ENCODE measurements at regions not wholly inside any gene's neighbourhood (a gene's known extent, or its start where the extent isn't known, plus 50 kb on each side); places are given as distances from the start of the nearest gene placed in this dataset.

DNA sequence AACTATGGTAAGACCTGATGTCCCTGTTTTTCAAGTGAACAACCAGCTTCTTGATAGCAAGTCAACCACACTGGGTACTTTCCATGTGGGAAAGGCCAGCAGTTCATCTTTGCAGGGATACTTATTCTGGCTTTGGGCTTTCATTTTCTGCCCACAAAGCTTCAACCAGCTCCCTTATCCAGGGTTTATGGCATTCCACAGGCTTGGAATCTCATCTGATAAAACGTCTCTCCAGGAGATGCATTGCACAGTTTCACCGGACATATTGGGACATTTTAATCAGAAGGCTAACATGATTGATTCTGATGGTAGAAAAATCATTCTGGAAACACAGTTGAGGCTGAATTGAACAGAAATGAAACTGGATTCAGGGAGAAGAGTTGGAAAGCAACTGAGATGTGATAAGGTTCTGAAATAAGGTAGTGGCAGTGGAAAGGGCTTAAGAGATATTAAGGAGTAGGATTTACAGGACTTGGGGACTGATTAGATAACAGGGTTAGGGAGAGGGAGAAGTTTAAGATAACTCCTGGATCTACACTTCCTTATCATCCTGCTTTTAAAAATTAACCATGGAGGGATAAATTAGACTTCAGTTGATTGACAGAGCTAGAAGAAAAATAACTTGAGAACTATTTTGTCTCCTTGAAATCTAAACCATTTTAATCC, 195.8 kb upstream of the FBXL7 start:
- H3K9me3 ChIP-seq: no peaks in the 10 kb centered on the region
- no peak for DNase-seq (ENCODE audit: extremely low spot score)
- H3K27me3 ChIP-seq: no peaks in the 10 kb centered on the region
- no peaks in the 10 kb centered on the region for H3K36me3 ChIP-seq
- TF ChIP-seq, protein P1, sequence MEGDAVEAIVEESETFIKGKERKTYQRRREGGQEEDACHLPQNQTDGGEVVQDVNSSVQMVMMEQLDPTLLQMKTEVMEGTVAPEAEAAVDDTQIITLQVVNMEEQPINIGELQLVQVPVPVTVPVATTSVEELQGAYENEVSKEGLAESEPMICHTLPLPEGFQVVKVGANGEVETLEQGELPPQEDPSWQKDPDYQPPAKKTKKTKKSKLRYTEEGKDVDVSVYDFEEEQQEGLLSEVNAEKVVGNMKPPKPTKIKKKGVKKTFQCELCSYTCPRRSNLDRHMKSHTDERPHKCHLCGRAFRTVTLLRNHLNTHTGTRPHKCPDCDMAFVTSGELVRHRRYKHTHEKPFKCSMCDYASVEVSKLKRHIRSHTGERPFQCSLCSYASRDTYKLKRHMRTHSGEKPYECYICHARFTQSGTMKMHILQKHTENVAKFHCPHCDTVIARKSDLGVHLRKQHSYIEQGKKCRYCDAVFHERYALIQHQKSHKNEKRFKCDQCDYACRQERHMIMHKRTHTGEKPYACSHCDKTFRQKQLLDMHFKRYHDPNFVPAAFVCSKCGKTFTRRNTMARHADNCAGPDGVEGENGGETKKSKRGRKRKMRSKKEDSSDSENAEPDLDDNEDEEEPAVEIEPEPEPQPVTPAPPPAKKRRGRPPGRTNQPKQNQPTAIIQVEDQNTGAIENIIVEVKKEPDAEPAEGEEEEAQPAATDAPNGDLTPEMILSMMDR (IDR thresholded peaks at IDR 0.05): no peak
- TF ChIP-seq EP300 (IDR thresholded peaks at IDR 0.05): no peak
- TF ChIP-seq POLR2AphosphoS5 (IDR thresholded peaks at IDR 0.05): no peak
- TF ChIP-seq POLR2A (IDR thresholded peaks at IDR 0.05; ENCODE audit: low read depth): no peak
- 69% methylated on average over 2 of the region's 2 CpGs for WGBS
- no peaks in the 10 kb centered on the region for H3K4me1 ChIP-seq
- H3K27ac ChIP-seq (replicated peaks in 1 of 4): no peak overlapping the region
- intact Hi-C loops (cut with DNase I): no loop called here
- H3K4me3 ChIP-seq: no peak overlapping the region

DNA sequence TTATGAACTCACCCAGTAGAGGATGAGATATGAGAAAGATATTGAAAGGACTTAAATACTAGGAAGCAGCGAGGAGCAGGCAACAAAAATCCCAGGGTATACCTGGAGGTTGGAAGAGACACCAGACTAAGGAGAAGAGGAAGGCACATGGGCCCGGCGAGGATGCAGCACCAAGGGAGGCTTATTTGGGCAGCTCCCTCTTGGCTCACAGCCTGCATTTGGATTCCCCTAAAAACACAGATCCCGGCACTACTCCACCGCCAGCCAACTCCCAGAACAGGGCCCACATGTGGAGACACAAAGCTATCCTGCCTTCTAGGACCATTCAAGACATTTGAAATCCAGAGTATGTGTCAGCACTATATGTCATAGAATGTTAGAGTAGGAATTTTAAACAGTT, 199.8 kb upstream of the FBXL7 start:
- TF ChIP-seq POLR2AphosphoS5 (IDR thresholded peaks at IDR 0.05): no peak
- TF ChIP-seq POLR2A (IDR thresholded peaks at IDR 0.05; ENCODE audit: low read depth): no peak
- TF ChIP-seq, protein P1 (IDR thresholded peaks at IDR 0.05): no peak
- TF ChIP-seq EP300 (IDR thresholded peaks at IDR 0.05): no peak
- Histone ChIP-seq H3K27me3 (no peaks in the 10 kb centered on the region), H3K4me3 (no peak overlapping the region), H3K27ac (replicated peaks in 1 of 4) (no peak overlapping the region), H3K36me3 (no peaks in the 10 kb centered on the region), H3K9me3 (no peaks in the 10 kb centered on the region), H3K4me1 (no peaks in the 10 kb centered on the region)
- intact Hi-C loops (cut with DNase I): no loop called here
- WGBS: 83% methylated on average over 5 of the region's 5 CpGs
- no peak for DNase-seq (ENCODE audit: extremely low spot score)

DNA sequence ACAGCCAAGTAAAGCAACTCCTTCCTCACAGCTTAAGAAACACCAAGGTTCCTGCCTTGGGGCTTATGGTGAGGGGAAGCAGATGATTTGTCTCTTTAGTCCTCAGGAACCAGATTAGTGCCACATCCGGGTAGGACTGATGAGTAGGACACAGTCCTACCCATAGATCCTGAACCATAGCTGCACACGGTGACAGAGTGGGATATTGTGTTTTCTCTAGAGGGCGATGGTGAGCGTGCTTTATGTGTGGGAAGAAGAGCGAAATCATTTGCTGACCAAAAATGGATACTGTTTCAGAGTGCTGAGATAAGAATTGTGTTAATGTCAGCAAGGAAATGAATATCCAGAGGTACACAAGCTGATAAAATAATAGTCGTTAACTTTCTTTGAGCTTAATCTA, 209.0 kb upstream of the FBXL7 start:
- DNase-seq (ENCODE audit: extremely low spot score): no peak

DNA sequence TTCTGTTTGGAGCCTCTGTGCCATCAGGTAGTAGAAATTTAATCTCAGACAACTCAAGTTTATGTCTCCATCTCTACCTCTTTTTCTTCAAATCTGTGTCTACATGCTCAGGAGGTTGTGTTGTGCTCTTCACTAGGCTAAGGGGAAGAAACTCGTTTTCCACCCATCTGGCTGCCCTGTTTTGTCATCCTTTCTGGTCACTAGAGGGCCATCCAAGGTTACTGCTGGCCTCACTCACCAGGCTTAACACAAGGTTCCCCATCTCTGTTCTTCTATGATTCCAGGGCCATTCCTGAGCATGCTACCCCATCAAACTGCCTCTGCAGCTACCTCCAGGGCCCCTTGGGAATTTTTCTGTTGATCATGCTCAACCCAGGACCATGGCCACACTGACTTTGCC, 213.3 kb upstream of the FBXL7 start:
- Histone ChIP-seq H3K27ac (replicated peaks in 1 of 4) (no peak overlapping the region), H3K4me1 (peaks cover 0 to 8% (median 0%) of the 10 kb centered on the region in 4 donors), H3K9me3 (no peaks in the 10 kb centered on the region), H3K36me3 (no peaks in the 10 kb centered on the region), H3K4me3 (no peak overlapping the region), H3K27me3 (no peaks in the 10 kb centered on the region)
- intact Hi-C loops (cut with DNase I): no loop called here
- WGBS: 38% methylated on average over 1 of the region's 1 CpG
- TF ChIP-seq, protein P1 (IDR thresholded peaks at IDR 0.05): peak in 1 of 3 experiments; percentile 5
- no peak for TF ChIP-seq POLR2AphosphoS5 (IDR thresholded peaks at IDR 0.05)
- DNase-seq (ENCODE audit: extremely low spot score): no peak

More for the DNA sequence above, 209.0 kb upstream of the FBXL7 start:
- peaks cover 0 to 4% (median 0%) of the 10 kb centered on the region in 4 donors for H3K9me3 ChIP-seq
- TF ChIP-seq EP300 (IDR thresholded peaks at IDR 0.05) (no peak), POLR2A (IDR thresholded peaks at IDR 0.05; ENCODE audit: low read depth) (no peak)
- TF ChIP-seq, protein P1 (IDR thresholded peaks at IDR 0.05): no peak
- no peak overlapping the region for H3K4me3 ChIP-seq
- H3K36me3 ChIP-seq: no peaks in the 10 kb centered on the region
- H3K27me3 ChIP-seq: no peaks in the 10 kb centered on the region
- H3K4me1 ChIP-seq: peaks cover 0 to 7% (median 0%) of the 10 kb centered on the region in 4 donors
- intact Hi-C loops (cut with DNase I): no loop called here
- WGBS: 89% methylated on average over 6 of the region's 6 CpGs
- no peak overlapping the region for H3K27ac ChIP-seq (replicated peaks in 1 of 4)

Data from esophagus muscularis mucosa (tissue), 4 donors.